H1 (cell line): ENCODE measurements at regions not wholly inside any gene's neighbourhood (a gene's known extent, or its start where the extent isn't known, plus 50 kb on each side); places are given as distances from the start of the nearest gene placed in this dataset.

ENCODE experiments used
- CTCF ChIA-PET: fragments of 300-600 bp; sonication (Branson Sonifier 250); formaldehyde crosslinking; loops from one replicate; lab custom pipeline; 2021; ENCODE audit not compliant: partially characterized antibody; lab: Charles Lee
- POLR2A ChIA-PET: fragments of 300-600 bp; sonication (Branson Sonifier 250); formaldehyde crosslinking; loops from one replicate; lab custom pipeline; 2021; ENCODE audit warnings: inconsistent platforms; ENCODE audit not compliant: partially characterized antibody; lab: Charles Lee
- DNase-seq, 2 experiments: peaks; one replicate each; pipeline versions ENCODE4 v3.0.0 to v3.0.0-alpha.2; 2010 to 2022; ENCODE audit warnings: low spot score in 2 of 2, low read depth in 1 of 2, mixed read lengths in 1 of 2
- FAIRE-seq: peaks from 2 replicates; lab custom pipeline; 2011; peaks lifted over from hg19 to GRCh38; lab: Jason Lieb, UNC
- H2AFZ ChIP-seq: 2 replicates; pipeline ENCODE4 v1.8.1; 2012; ENCODE audit warnings: low read length, inconsistent platforms
- H2AK5ac ChIP-seq: 2 replicates; pipeline ENCODE4 v1.6.1; 2013; ENCODE audit warnings: low read depth, low read length
- H2BK120ac ChIP-seq: replicated peaks from 2 replicates; pipeline ENCODE3; 2013; ENCODE audit warnings: low read depth, low read length, inconsistent platforms
- H2BK12ac ChIP-seq: 2 replicates; pipeline ENCODE4 v1.6.1; 2013; ENCODE audit warnings: low read depth, low read length
- H2BK15ac ChIP-seq: 2 replicates; pipeline ENCODE4 v1.6.1; 2013; ENCODE audit warnings: low read length
- H2BK20ac ChIP-seq: 2 replicates; pipeline ENCODE4 v1.6.1; 2013; ENCODE audit warnings: low read length
- H2BK5ac ChIP-seq: 2 replicates; pipeline ENCODE4 v1.6.1; 2013; ENCODE audit warnings: low read depth, low read length
- H3K14ac ChIP-seq: 2 replicates; pipeline ENCODE4 v1.6.1; 2013; ENCODE audit warnings: inconsistent platforms; ENCODE audit not compliant: insufficient read length
- H3K18ac ChIP-seq: 2 replicates; pipeline ENCODE4 v1.6.1; 2013; ENCODE audit warnings: low read length; ENCODE audit errors: extremely low read depth
- H3K23ac ChIP-seq: 2 replicates; pipeline ENCODE4 v1.6.1; 2013; ENCODE audit warnings: inconsistent platforms; ENCODE audit not compliant: insufficient read length
- H3K23me2 ChIP-seq: 2 replicates; pipeline ENCODE4 v1.6.1; 2013; ENCODE audit warnings: low read depth, low read length
- H3K27ac ChIP-seq: 2 replicates; pipeline ENCODE4 v1.6.1; 2011; ENCODE audit warnings: low read depth, low read length, inconsistent platforms
- H3K27me3 ChIP-seq, 4 experiments: replicated peaks in 1 of 4; 1 replicate in 1 of 4; 2 replicates in 3 of 4; pipeline versions ENCODE4 v1.6.1 to v1.8.1; 2011 to 2013; ENCODE audit warnings: low read length in 3 of 4, mild to moderate bottlenecking in 3 of 4, inconsistent platforms in 2 of 4, mixed read lengths in 2 of 4, moderate library complexity in 1 of 4; ENCODE audit not compliant: control insufficient read depth in 3 of 4, insufficient read depth in 3 of 4; ENCODE audit errors: extremely low read depth in 1 of 4
- H3K36me3 ChIP-seq, 4 experiments: 2 replicates each; pipeline versions ENCODE4 v1.6.1 to v1.8.1; 2011 to 2013; ENCODE audit warnings: mild to moderate bottlenecking in 4 of 4, low read length in 3 of 4, moderate library complexity in 2 of 4, control low read depth in 1 of 4, inconsistent platforms in 1 of 4; ENCODE audit not compliant: insufficient read depth in 4 of 4, control insufficient read depth in 2 of 4
- H3K4ac ChIP-seq: replicated peaks from 2 replicates; pipeline ENCODE3; 2013; ENCODE audit warnings: low read length, low read depth, mixed read lengths, inconsistent platforms; ENCODE audit not compliant: insufficient read length
- H3K4me1 ChIP-seq, 4 experiments: replicated peaks in 1 of 4; 1 replicate in 1 of 4; 2 replicates in 3 of 4; pipeline versions ENCODE4 v1.6.1 to v1.8.1; 2011 to 2013; ENCODE audit warnings: low read length in 3 of 4, inconsistent platforms in 2 of 4, mixed read lengths in 1 of 4; ENCODE audit not compliant: insufficient read depth in 4 of 4, control insufficient read depth in 3 of 4
- H3K4me2 ChIP-seq, 2 experiments: 2 replicates each; pipeline versions ENCODE4 v1.6.1 to v1.8.1; 2011 to 2013; ENCODE audit warnings: low read depth in 2 of 2, low read length in 2 of 2, control low read depth in 1 of 2, inconsistent platforms in 1 of 2, mild to moderate bottlenecking in 1 of 2; ENCODE audit not compliant: insufficient read depth in 1 of 2
- H3K4me3 ChIP-seq, 4 experiments: fragments of 200-600, 300-600 bp in 1 of 4; sonication (generic), shearing (Covaris generic), sonication (Bioruptor Twin) in 1 of 4; 2 replicates each; pipeline versions ENCODE4 v1.5.1 to v1.8.1; 2011 to 2016; ENCODE audit warnings: low read length in 4 of 4, low read depth in 3 of 4, control low read depth in 2 of 4, inconsistent platforms in 2 of 4, mild to moderate bottlenecking in 2 of 4, mixed read lengths in 1 of 4, moderate library complexity in 1 of 4; ENCODE audit not compliant: insufficient read depth in 2 of 4; ENCODE audit errors: extremely low read depth in 1 of 4
- H3K56ac ChIP-seq: replicated peaks from 2 replicates; pipeline ENCODE3; 2013; ENCODE audit warnings: low read depth, mild to moderate bottlenecking, mixed read lengths, low read length, inconsistent platforms; ENCODE audit not compliant: insufficient read length
- H3K79me1 ChIP-seq: 2 replicates; pipeline ENCODE4 v1.6.1; 2013; ENCODE audit warnings: low read depth, low read length, control low read depth
- H3K79me2 ChIP-seq, 2 experiments: 2 replicates each; pipeline versions ENCODE4 v1.6.1 to v1.8.1; 2012 to 2013; ENCODE audit warnings: low read length in 2 of 2, mild to moderate bottlenecking in 2 of 2, inconsistent platforms in 1 of 2; ENCODE audit not compliant: insufficient read depth in 2 of 2, control insufficient read depth in 1 of 2
- H3K9ac ChIP-seq, 4 experiments: replicated peaks in 1 of 4; 1 replicate in 1 of 4; 2 replicates in 3 of 4; pipeline versions ENCODE4 v1.6.1 to v1.8.1; 2011 to 2013; ENCODE audit warnings: low read depth in 3 of 4, low read length in 3 of 4, control low read depth in 2 of 4, mild to moderate bottlenecking in 2 of 4, moderate library complexity in 2 of 4, inconsistent platforms in 1 of 4; ENCODE audit errors: extremely low read depth in 1 of 4
- H3K9me3 ChIP-seq, 2 experiments: 2 replicates each; pipeline versions ENCODE4 v1.6.1 to v1.8.1; 2012 to 2013; ENCODE audit warnings: mild to moderate bottlenecking in 2 of 2, moderate library complexity in 2 of 2, control low read depth in 1 of 2, inconsistent platforms in 1 of 2, low read depth in 1 of 2, low read length in 1 of 2, mixed read lengths in 1 of 2; ENCODE audit not compliant: insufficient read depth in 2 of 2
- H4K20me1 ChIP-seq, 2 experiments: replicated peaks in 1 of 2; 2 replicates each; pipeline versions ENCODE3 to v1.8.1; 2011 to 2013; ENCODE audit warnings: inconsistent platforms in 2 of 2, low read length in 2 of 2, mild to moderate bottlenecking in 1 of 2; ENCODE audit not compliant: insufficient read depth in 2 of 2, control insufficient read depth in 1 of 2
- H4K5ac ChIP-seq: 2 replicates; pipeline ENCODE4 v1.6.1; 2013; ENCODE audit warnings: low read length, low read depth, mixed read lengths, inconsistent platforms; ENCODE audit not compliant: insufficient read length
- H4K8ac ChIP-seq: 2 replicates; pipeline ENCODE4 v1.8.0; 2013; ENCODE audit warnings: mild to moderate bottlenecking, moderate library complexity, low read length, inconsistent platforms; ENCODE audit not compliant: insufficient read depth; ENCODE audit errors: extremely low read depth
- H4K91ac ChIP-seq: replicated peaks from 2 replicates; pipeline ENCODE3; 2013; ENCODE audit warnings: low read length, mixed read lengths, inconsistent platforms; ENCODE audit not compliant: insufficient read length
- BRCA1 ChIP-seq: IDR thresholded peaks from 2 replicates; pipeline ENCODE4 v1.6.1; 2012; ENCODE audit warnings: low read depth, low read length, improper control_type of control experiment
- POLR2A ChIP-seq, 2 experiments: IDR thresholded peaks; 1 replicate in 1 of 2; 2 replicates in 1 of 2; pipeline ENCODE4 v1.6.1; 2011; ENCODE audit warnings: low read depth in 2 of 2, low read length in 2 of 2, mild to moderate bottlenecking in 2 of 2; ENCODE audit errors: control extremely low read depth in 1 of 2
- RAD21 ChIP-seq, 2 experiments: IDR thresholded peaks in 1 of 2; conservative IDR thresholded peaks in 1 of 2; 2 replicates each; pipeline ENCODE4 v1.6.1; 2011; ENCODE audit warnings: low read depth in 2 of 2, low read length in 2 of 2, improper control_type of control experiment in 1 of 2, inconsistent platforms in 1 of 2, mild to moderate bottlenecking in 1 of 2, moderate library complexity in 1 of 2
- SIRT6 ChIP-seq: IDR thresholded peaks from one replicate; pipeline ENCODE4 v1.7.1; 2012; ENCODE audit warnings: low read length, inconsistent platforms
- SP1 ChIP-seq: IDR thresholded peaks from 2 replicates; pipeline ENCODE4 v1.6.1; 2011; ENCODE audit warnings: low read depth, low read length
- TAF7 ChIP-seq: optimal IDR thresholded peaks from 2 replicates; pipeline ENCODE3; 2011; ENCODE audit warnings: low read depth, mild to moderate bottlenecking, inconsistent platforms, low read length, moderate library complexity, borderline replicate concordance
- TBP ChIP-seq: IDR thresholded peaks from 2 replicates; pipeline ENCODE4 v1.6.1; 2011; ENCODE audit warnings: low read depth, low read length, improper control_type of control experiment
- WGBS, 2 experiments: shearing (Covaris generic) in 1 of 2; methylation state at CpG; one replicate each; pipeline versions ENCODE4 v1.1.6 to v1.1.7; 2013 to 2015; ENCODE audit warnings: low lambda C conversion rate in 2 of 2, mixed read lengths in 2 of 2, inconsistent platforms in 1 of 2, low coverage in 1 of 2, missing lambda C conversion rate in 1 of 2; ENCODE audit not compliant: insufficient replicate concordance in 2 of 2, insufficient coverage in 1 of 2, insufficient read length in 1 of 2; ENCODE audit errors: extremely low coverage in 1 of 2, missing lambda C conversion rate in 1 of 2; 5-methylcytosine and 5-hydroxymethylcytosine counted together

GRCh38 chr16:9680019-9680655 lies 502.1 kb downstream of the GRIN2A start:
- H3K4me1 ChIP-seq = peaks cover 3 to 31% (median 24%) of the 10 kb centered on the region in 4 experiments

More at GRCh38 chr16:9680019-9680655, 502.1 kb downstream of the GRIN2A start:
- no peak overlapping the region; the same call in 1 of the 2 replicates for H3K27ac ChIP-seq
- H3K4me3 ChIP-seq = peak overlapping the region; percentile 1 to 53 (median 19); a peak in 5 of 8 replicates
- peaks cover 5 to 43% of the 10 kb centered on the region in 2 experiments; a peak in 3 of 4 replicates for H3K79me2 ChIP-seq
- H3K9ac ChIP-seq = peak overlapping the region in 1 of 4 experiments; percentile 60; a peak in 1 of 7 replicates
- 48% methylated on average over 7 of the region's 7 CpGs; no CpG with 5 or more reads in 1 of the 2 experiments for WGBS, 2 experiments
- peak overlapping the region; percentile 68; the same call in 1 of the 2 replicates for H2AK5ac ChIP-seq
- FAIRE-seq (no peak), DNase-seq (no peak)
- peak overlapping the region; percentile 15 for H3K4ac ChIP-seq
- H2BK5ac ChIP-seq = peak overlapping the region; percentile 94; the same call in 1 of the 2 replicates
- H4K5ac ChIP-seq = peak overlapping the region; percentile 18
- no peak overlapping the region for H4K8ac ChIP-seq
- ChIA-PET CTCF (interaction anchor here (0.9 to 4.5 kb wide), 5 partner anchors 14 to 500 kb away, joined by 3 to 16 read pairs (median 3); no protein-coding TSS in a partner anchor), POLR2A (interaction anchor here (1.0 to 4.7 kb wide), 9 partner anchors 12 to 266 kb away, joined by 3 to 82 read pairs (median 4); no protein-coding TSS in a partner anchor)
- H2BK120ac ChIP-seq = no peak overlapping the region
- no peak overlapping the region for H4K91ac ChIP-seq
- H3K36me3 ChIP-seq = peaks cover 0 to 5% (median under 1%) of the 10 kb centered on the region in 4 experiments; a peak in 2 of 8 replicates
- H2AFZ ChIP-seq = no peak overlapping the region
- peaks cover 3% of the 10 kb centered on the region; the same call in 1 of the 2 replicates for H3K79me1 ChIP-seq
- no peak overlapping the region for H3K14ac ChIP-seq
- no peak overlapping the region for H3K23ac ChIP-seq
- peaks cover 2% of the 10 kb centered on the region; the same call in 1 of the 2 replicates for H3K23me2 ChIP-seq
- H2BK15ac ChIP-seq = no peak overlapping the region
- H4K20me1 ChIP-seq = no peaks in the 10 kb centered on the region
- peaks cover 5 to 10% of the 10 kb centered on the region in 2 experiments; a peak in 3 of 4 replicates for H3K9me3 ChIP-seq
- no peak overlapping the region for H3K56ac ChIP-seq
- TF ChIP-seq POLR2A (IDR thresholded peaks at IDR 0.05; ENCODE audit: control extremely low read depth in 1 of 2, low read depth in 2 of 2, low read length in 2 of 2) (peak in 1 of 2 experiments; percentile 35; a peak in 2 of 3 replicates), TBP (peak; percentile 52), SIRT6 (no peak), BRCA1 (no peak), TAF7 (peak; percentile 40), SP1 (no peak), RAD21 (IDR thresholded peaks at IDR 0.05 in 1 of 2, conservative IDR thresholded peaks at IDR 0.05 in 1 of 2; ENCODE audit: low read depth in 2 of 2, low read length in 2 of 2) (no peak)
- peak overlapping the region; percentile 52 for H3K18ac ChIP-seq
- peak overlapping the region; percentile 57 to 94 for H3K4me2 ChIP-seq
- no peak overlapping the region for H2BK12ac ChIP-seq
- H3K27me3 ChIP-seq = no peaks in the 10 kb centered on the region
- no peak overlapping the region for H2BK20ac ChIP-seq
